ENCODE measurements at regions not wholly inside any gene's neighbourhood (a gene's known extent, or its start where the extent isn't known, plus 50 kb on each side); places are given as distances from the start of the nearest gene placed in this dataset.

GRCh38 chr12:3437986-3438385 is 53.0 kb upstream of the PRMT8 start:
- H3K27ac ChIP-seq (ENCODE audit: insufficient read depth, low read length), result no peak overlapping the region
- no peak overlapping the region for H3K4me3 ChIP-seq (replicated peaks in 1 of 4; ENCODE audit: control extremely low read depth in 1 of 4, insufficient read depth in 1 of 4, low read depth in 3 of 4, low read length in 4 of 4)
- no peaks in the 10 kb centered on the region for H3K4me1 ChIP-seq (ENCODE audit: control insufficient read depth, extremely low read depth, insufficient read depth, low read length)
- H3K79me2 ChIP-seq (ENCODE audit: control insufficient read depth, insufficient read depth, low read length), result no peaks in the 10 kb centered on the region
- TF ChIP-seq CTCF (conservative IDR thresholded peaks at IDR 0.05 in 1 of 2, IDR thresholded peaks at IDR 0.05 in 1 of 2; ENCODE audit: low read depth in 1 of 2, low read length in 2 of 2), result no peak
- TF ChIP-seq EZH2 (IDR thresholded peaks at IDR 0.05; ENCODE audit: low read length, missing control alignments), result no peak
- no peaks in the 10 kb centered on the region for H3K27me3 ChIP-seq (ENCODE audit: control insufficient read depth, insufficient read depth, low read length)
- H4K20me1 ChIP-seq (ENCODE audit: control insufficient read depth, extremely low read depth, insufficient read depth, low read length), result no peaks in the 10 kb centered on the region
- no peak overlapping the region for H2AFZ ChIP-seq (ENCODE audit: low read length)
- H3K36me3 ChIP-seq (ENCODE audit: control insufficient read depth, insufficient read depth, low read length), result no peaks in the 10 kb centered on the region
- H3K4me2 ChIP-seq (ENCODE audit: extremely low read depth, insufficient read depth, low read length), result no peak overlapping the region
- no peaks in the 10 kb centered on the region for H3K9me3 ChIP-seq (ENCODE audit: control insufficient read depth, insufficient read depth, low read depth, low read length)
- DNase-seq (ENCODE audit: low read depth in 2 of 2), result no peak
- H3K9ac ChIP-seq (ENCODE audit: insufficient read depth, low read length), result no peak overlapping the region

- no peak overlapping the region for H3K4me3 ChIP-seq (replicated peaks in 1 of 4; ENCODE audit: control extremely low read depth in 1 of 4, insufficient read depth in 1 of 4, low read depth in 3 of 4, low read length in 4 of 4)
- TF ChIP-seq CTCF (conservative IDR thresholded peaks at IDR 0.05 in 1 of 2, IDR thresholded peaks at IDR 0.05 in 1 of 2; ENCODE audit: low read depth in 1 of 2, low read length in 2 of 2) (no peak), EZH2 (IDR thresholded peaks at IDR 0.05; ENCODE audit: low read length, missing control alignments) (no peak)
- no peaks in the 10 kb centered on the region for H3K27me3 ChIP-seq (ENCODE audit: control insufficient read depth, insufficient read depth, low read length)
- no peak overlapping the region for H3K9ac ChIP-seq (ENCODE audit: insufficient read depth, low read length)
- H3K27ac ChIP-seq (ENCODE audit: insufficient read depth, low read length), result no peak overlapping the region
- H3K36me3 ChIP-seq (ENCODE audit: control insufficient read depth, insufficient read depth, low read length), result no peaks in the 10 kb centered on the region
- DNase-seq (ENCODE audit: low read depth in 2 of 2), result no peak
- H4K20me1 ChIP-seq (ENCODE audit: control insufficient read depth, extremely low read depth, insufficient read depth, low read length), result no peaks in the 10 kb centered on the region
- H3K9me3 ChIP-seq (ENCODE audit: control insufficient read depth, insufficient read depth, low read depth, low read length), result no peaks in the 10 kb centered on the region
- no peaks in the 10 kb centered on the region for H3K79me2 ChIP-seq (ENCODE audit: control insufficient read depth, insufficient read depth, low read length)
- no peak overlapping the region for H2AFZ ChIP-seq (ENCODE audit: low read length)
- H3K4me2 ChIP-seq (ENCODE audit: extremely low read depth, insufficient read depth, low read length), result no peak overlapping the region
- no peaks in the 10 kb centered on the region for H3K4me1 ChIP-seq (ENCODE audit: control insufficient read depth, extremely low read depth, insufficient read depth, low read length)
These were observed 52.6 kb upstream of the PRMT8 start for GRCh38 chr12:3438401-3438800.

Measured in fibroblast of lung (primary cell).